ENCODE measurements at regions not wholly inside any gene's neighbourhood (a gene's known extent, or its start where the extent isn't known, plus 50 kb on each side); places are given as distances from the start of the nearest gene placed in this dataset.

DNA sequence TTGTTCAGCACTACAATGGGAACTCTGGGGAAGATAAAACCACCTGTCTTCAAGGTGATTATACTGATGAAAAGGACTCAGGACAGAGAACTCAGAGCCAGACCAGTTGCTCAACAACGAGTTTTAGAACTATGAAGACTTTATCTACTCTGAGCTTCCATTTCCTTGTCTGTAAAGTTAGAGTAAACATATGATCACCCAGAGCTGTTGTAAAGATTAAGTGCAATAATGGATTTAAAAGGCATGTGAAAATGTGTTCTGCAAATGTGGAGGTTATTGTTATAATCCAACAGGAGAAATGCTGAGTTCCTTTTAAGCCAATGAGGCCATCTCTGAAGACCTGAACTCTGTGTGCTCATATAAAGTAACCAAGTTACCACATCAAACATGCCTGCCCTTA lies 139.7 kb upstream of the CMC1 start:
- H4K20me1 ChIP-seq (ENCODE audit: low read length), result no peaks in the 10 kb centered on the region
- H3K4me2 ChIP-seq (ENCODE audit: low read length), result no peak overlapping the region
- no peak overlapping the region for H2AFZ ChIP-seq (ENCODE audit: low read length)
- no TSS peak for BruUV-seq (replicated peaks)
- DNase-seq, result no peak
- ChIA-PET CTCF (no interaction called here), POLR2A (ENCODE audit: unreplicated experiment) (no interaction called here)
- TF ChIP-seq EZH2 (IDR thresholded peaks at IDR 0.05; ENCODE audit: low read length, unreplicated experiment) (no peak), EZH2phosphoT487 (IDR thresholded peaks at IDR 0.05; ENCODE audit: borderline replicate concordance, low read length) (no peak)
- TF ChIP-seq, protein P1, sequence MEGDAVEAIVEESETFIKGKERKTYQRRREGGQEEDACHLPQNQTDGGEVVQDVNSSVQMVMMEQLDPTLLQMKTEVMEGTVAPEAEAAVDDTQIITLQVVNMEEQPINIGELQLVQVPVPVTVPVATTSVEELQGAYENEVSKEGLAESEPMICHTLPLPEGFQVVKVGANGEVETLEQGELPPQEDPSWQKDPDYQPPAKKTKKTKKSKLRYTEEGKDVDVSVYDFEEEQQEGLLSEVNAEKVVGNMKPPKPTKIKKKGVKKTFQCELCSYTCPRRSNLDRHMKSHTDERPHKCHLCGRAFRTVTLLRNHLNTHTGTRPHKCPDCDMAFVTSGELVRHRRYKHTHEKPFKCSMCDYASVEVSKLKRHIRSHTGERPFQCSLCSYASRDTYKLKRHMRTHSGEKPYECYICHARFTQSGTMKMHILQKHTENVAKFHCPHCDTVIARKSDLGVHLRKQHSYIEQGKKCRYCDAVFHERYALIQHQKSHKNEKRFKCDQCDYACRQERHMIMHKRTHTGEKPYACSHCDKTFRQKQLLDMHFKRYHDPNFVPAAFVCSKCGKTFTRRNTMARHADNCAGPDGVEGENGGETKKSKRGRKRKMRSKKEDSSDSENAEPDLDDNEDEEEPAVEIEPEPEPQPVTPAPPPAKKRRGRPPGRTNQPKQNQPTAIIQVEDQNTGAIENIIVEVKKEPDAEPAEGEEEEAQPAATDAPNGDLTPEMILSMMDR (conservative IDR thresholded peaks at IDR 0.05; ENCODE audit: low read depth, low read length), result no peak
- H3K79me2 ChIP-seq (ENCODE audit: low read length), result no peaks in the 10 kb centered on the region
- peaks cover 15% of the 10 kb centered on the region for H3K9me3 ChIP-seq (ENCODE audit: low read length)
- no peaks in the 10 kb centered on the region for H3F3A ChIP-seq (ENCODE audit: low read length, unreplicated experiment)
- H3K4me3 ChIP-seq (ENCODE audit: low read length), result no peak overlapping the region
- no peaks in the 10 kb centered on the region for H3K27me3 ChIP-seq (ENCODE audit: low read length)
- no peaks in the 10 kb centered on the region for H3K9me2 ChIP-seq (replicated peaks; ENCODE audit: low read length)
- 0 out of 2 replicates have a peak, but pooled peaks cover 2% of the 10 kb centered on the region for H3K36me3 ChIP-seq (ENCODE audit: low read depth, low read length)
- no peak for ATAC-seq
- H3K4me1 ChIP-seq (ENCODE audit: insufficient read depth, low read length), result no peaks in the 10 kb centered on the region
- H3K27ac ChIP-seq (ENCODE audit: low read length), result no peak overlapping the region
- H3K9ac ChIP-seq (ENCODE audit: low read length), result no peak overlapping the region
- intact Hi-C loops (cut with micrococcal nuclease), result no loop called here

DNA sequence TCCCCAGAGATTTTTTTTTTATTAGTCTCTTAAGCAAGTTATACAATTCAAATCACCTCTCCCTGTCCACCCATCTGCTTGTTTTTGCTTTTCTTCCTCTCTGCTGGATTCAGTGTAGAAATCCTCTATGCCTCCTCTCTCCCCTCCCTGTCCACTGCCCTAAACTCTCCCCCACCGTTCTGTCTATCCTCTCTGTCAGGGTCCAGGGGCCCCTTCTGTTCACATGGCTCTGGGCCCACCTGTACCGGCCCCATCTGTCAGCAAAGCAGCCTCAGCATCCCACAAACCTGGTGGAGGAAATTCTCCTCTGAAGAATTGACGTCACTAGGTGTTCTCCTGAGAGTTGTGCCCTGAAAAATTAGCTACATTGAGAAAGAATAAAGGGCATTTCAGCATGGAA lies 137.6 kb upstream of the CMC1 start:
- Histone ChIP-seq H3K27me3 (ENCODE audit: low read length) (no peaks in the 10 kb centered on the region), H3K4me3 (ENCODE audit: low read length) (no peak overlapping the region), H3K36me3 (ENCODE audit: low read depth, low read length) (0 out of 2 replicates have a peak, but pooled peaks cover 2% of the 10 kb centered on the region), H3K27ac (ENCODE audit: low read length) (no peak overlapping the region), H3K9me2 (replicated peaks; ENCODE audit: low read length) (no peaks in the 10 kb centered on the region), H3F3A (ENCODE audit: low read length, unreplicated experiment) (no peaks in the 10 kb centered on the region), H4K20me1 (ENCODE audit: low read length) (no peaks in the 10 kb centered on the region), H2AFZ (ENCODE audit: low read length) (no peak overlapping the region), H3K4me2 (ENCODE audit: low read length) (no peak overlapping the region), H3K9ac (ENCODE audit: low read length) (no peak overlapping the region), H3K9me3 (ENCODE audit: low read length) (peaks cover 15% of the 10 kb centered on the region), H3K79me2 (ENCODE audit: low read length) (no peaks in the 10 kb centered on the region), H3K4me1 (ENCODE audit: insufficient read depth, low read length) (no peaks in the 10 kb centered on the region)
- ChIA-PET POLR2A (ENCODE audit: unreplicated experiment) (no interaction called here), CTCF (no interaction called here)
- no peak for DNase-seq
- intact Hi-C loops (cut with micrococcal nuclease), result no loop called here
- no peak for ATAC-seq
- BruUV-seq (replicated peaks), result no TSS peak
- no peak for TF ChIP-seq EZH2phosphoT487 (IDR thresholded peaks at IDR 0.05; ENCODE audit: borderline replicate concordance, low read length)
- no peak for TF ChIP-seq EZH2 (IDR thresholded peaks at IDR 0.05; ENCODE audit: low read length, unreplicated experiment)
- TF ChIP-seq, protein P1 (conservative IDR thresholded peaks at IDR 0.05; ENCODE audit: low read depth, low read length), result no peak

DNA sequence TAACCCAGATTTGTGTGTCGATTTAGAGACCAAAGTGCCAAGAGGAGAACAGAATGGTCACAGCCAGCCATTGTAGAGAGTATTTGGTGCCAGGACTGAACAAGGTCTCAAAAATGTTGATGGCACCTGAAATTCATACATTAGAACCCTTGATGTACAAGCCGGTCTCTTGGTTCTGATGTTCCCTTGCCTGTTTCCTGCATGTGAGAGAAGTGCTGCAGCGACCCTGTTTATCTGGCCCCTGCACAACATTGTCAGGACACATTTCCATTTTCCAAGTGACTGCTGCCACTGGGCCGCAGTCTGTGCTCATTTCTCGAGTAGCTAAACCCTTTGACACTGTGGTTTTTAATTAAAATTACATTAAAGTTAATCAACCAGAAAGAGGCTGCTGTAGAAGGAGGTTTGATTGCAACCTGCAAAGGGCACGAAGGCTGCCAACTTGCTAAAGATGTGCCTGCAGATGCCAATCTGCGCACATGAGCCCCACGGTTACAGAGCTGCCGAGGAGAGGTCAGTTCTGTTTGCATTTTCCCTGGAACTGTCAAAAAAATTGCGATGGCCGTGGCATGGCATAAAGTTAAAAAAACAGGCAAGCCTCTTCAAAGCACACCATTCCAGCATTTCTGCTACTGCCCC lies 136.4 kb upstream of the CMC1 start:
- intact Hi-C loops (cut with micrococcal nuclease), result no loop called here
- no peak overlapping the region for H3K4me3 ChIP-seq (ENCODE audit: low read length)
- H3K4me2 ChIP-seq (ENCODE audit: low read length), result no peak overlapping the region
- no peaks in the 10 kb centered on the region for H3K79me2 ChIP-seq (ENCODE audit: low read length)
- H4K20me1 ChIP-seq (ENCODE audit: low read length), result no peaks in the 10 kb centered on the region
- ChIA-PET POLR2A (ENCODE audit: unreplicated experiment) (no interaction called here), CTCF (no interaction called here)
- no peak overlapping the region for H2AFZ ChIP-seq (ENCODE audit: low read length)
- H3F3A ChIP-seq (ENCODE audit: low read length, unreplicated experiment), result no peaks in the 10 kb centered on the region
- no peaks in the 10 kb centered on the region for H3K9me2 ChIP-seq (replicated peaks; ENCODE audit: low read length)
- H3K9me3 ChIP-seq (ENCODE audit: low read length), result peaks cover 6% of the 10 kb centered on the region
- DNase-seq (no peak), ATAC-seq (no peak)
- no peak overlapping the region for H3K27ac ChIP-seq (ENCODE audit: low read length)
- H3K9ac ChIP-seq (ENCODE audit: low read length), result no peak overlapping the region
- H3K4me1 ChIP-seq (ENCODE audit: insufficient read depth, low read length), result peaks cover 2% of the 10 kb centered on the region; the same call in 1 of the 2 replicates
- no TSS peak for BruUV-seq (replicated peaks)
- H3K36me3 ChIP-seq (ENCODE audit: low read depth, low read length), result 0 out of 2 replicates have a peak, but pooled peaks cover 2% of the 10 kb centered on the region
- TF ChIP-seq, protein P1 (conservative IDR thresholded peaks at IDR 0.05; ENCODE audit: low read depth, low read length), result no peak
- no peaks in the 10 kb centered on the region for H3K27me3 ChIP-seq (ENCODE audit: low read length)

All from PC-3 (cell line).